22Rv1 (cell line): ENCODE measurements at regions not wholly inside any gene's neighbourhood (a gene's known extent, or its start where the extent isn't known, plus 50 kb on each side); places are given as distances from the start of the nearest gene placed in this dataset.

Source experiments
- H3K27ac ChIP-seq: fragments of 450-650 bp; 2 replicates; pipeline ENCODE4 v1.5.1; 2017
- ZFX ChIP-seq: fragments of 450-650 bp; IDR thresholded peaks from 2 replicates; pipeline ENCODE4 v1.6.1; 2017; ENCODE audit warnings: antibody characterized with exemption, borderline replicate concordance
- TF ChIP-seq, protein P1 (sequence below): fragments of 450-650 bp; IDR thresholded peaks from 2 replicates; pipeline ENCODE4 v1.5.1; 2017; ENCODE audit warnings: mild to moderate bottlenecking

DNA sequence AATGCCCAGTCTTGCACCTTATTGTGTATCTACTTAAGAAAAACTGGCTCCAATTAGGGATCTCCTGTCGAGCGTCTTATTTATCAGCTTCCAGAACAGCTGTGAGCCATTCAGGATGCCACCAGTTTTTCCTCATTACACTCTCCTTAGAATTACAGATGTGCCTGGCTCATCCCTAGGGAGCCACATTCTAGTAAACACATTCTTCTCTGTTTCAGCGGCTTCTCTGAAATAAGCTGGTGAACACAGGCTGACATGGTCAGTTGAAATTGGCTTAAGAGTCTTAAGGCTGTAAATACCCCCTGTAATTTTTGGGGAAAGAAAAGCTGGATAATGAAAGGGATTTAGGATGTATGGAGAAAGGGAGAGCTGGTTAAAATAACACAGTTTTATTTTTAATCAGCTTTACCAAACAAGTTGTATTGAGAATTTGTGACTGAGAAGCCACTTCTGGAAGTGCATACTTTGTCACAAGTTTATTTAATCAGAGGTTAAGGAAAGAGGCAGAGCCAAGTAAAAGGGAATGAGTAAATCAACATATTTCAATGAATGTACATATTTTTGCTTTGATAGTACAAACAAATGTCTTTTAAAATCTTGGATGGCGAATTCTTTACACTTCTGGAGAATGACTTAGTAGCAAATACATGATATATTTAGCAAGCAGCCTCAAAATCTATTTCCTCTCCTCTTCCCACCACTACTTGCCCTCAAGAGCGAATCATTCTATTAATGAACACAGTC is 562.0 kb upstream of the GOT2 start:
- TF ChIP-seq, protein P1, sequence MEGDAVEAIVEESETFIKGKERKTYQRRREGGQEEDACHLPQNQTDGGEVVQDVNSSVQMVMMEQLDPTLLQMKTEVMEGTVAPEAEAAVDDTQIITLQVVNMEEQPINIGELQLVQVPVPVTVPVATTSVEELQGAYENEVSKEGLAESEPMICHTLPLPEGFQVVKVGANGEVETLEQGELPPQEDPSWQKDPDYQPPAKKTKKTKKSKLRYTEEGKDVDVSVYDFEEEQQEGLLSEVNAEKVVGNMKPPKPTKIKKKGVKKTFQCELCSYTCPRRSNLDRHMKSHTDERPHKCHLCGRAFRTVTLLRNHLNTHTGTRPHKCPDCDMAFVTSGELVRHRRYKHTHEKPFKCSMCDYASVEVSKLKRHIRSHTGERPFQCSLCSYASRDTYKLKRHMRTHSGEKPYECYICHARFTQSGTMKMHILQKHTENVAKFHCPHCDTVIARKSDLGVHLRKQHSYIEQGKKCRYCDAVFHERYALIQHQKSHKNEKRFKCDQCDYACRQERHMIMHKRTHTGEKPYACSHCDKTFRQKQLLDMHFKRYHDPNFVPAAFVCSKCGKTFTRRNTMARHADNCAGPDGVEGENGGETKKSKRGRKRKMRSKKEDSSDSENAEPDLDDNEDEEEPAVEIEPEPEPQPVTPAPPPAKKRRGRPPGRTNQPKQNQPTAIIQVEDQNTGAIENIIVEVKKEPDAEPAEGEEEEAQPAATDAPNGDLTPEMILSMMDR = no peak
- TF ChIP-seq ZFX = no peak

GRCh38 chr16:59295474-59295873 is 561.4 kb upstream of the GOT2 start:
- no peak for TF ChIP-seq ZFX
- TF ChIP-seq, protein P1 = no peak
- no peak overlapping the region for H3K27ac ChIP-seq

More for the DNA sequence above, 562.0 kb upstream of the GOT2 start:
- H3K27ac ChIP-seq = no peak overlapping the region

- TF ChIP-seq, protein P1 = no peak
- TF ChIP-seq ZFX = no peak
- no peak overlapping the region for H3K27ac ChIP-seq
Measured at GRCh38 chr16:59290718-59291117, 556.6 kb upstream of the GOT2 start.

GRCh38 chr16:59289151-59289550 is 555.0 kb upstream of the GOT2 start:
- no peak for TF ChIP-seq ZFX
- TF ChIP-seq, protein P1 = no peak
- H3K27ac ChIP-seq = no peak overlapping the region

DNA sequence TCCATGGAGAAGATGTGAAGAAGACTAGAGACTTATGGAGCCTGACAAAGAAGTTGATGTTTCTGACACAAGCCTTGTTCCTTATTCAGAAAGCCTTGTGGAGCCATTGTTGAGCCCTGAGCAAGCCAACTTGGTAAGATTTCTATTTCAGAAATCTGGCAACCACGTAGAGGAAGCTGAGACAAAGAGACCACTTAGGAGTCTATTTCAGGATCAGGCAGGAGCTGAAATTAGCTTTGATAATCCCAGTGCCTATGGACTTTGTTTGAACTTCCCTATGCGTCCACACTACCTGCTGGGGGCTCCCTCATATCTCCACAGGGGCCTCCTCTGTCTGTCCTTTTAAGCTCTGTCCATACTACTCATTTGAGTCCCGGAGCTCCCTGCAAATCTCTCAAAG is 540.0 kb upstream of the GOT2 start:
- H3K27ac ChIP-seq = no peak overlapping the region
- TF ChIP-seq, protein P1 = no peak
- TF ChIP-seq ZFX = no peak

- TF ChIP-seq, protein P1 = no peak
- no peak for TF ChIP-seq ZFX
- no peak overlapping the region for H3K27ac ChIP-seq
Measured at GRCh38 chr16:59263955-59264354, 529.8 kb upstream of the GOT2 start.

DNA sequence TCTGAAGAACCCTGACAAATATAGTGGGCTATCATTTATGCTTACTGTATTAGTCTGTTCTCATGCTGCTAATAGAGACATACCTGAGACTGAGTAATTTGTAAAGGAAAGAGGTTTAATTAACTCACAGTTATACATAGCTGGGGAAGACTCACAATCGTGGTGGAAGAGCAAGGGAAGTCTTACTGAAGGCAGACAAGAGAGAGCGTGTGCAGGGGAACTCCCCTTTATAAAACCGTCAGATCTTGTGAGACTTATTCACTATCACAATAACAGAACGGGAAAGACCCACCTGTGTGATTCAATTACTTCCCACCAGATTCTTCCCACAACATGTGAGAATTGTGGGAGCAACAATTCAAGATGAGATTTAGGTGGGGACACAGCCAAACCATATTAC is 526.8 kb upstream of the GOT2 start:
- TF ChIP-seq ZFX = no peak
- TF ChIP-seq, protein P1 = no peak

More for the DNA sequence above, 526.8 kb upstream of the GOT2 start:
- no peak overlapping the region for H3K27ac ChIP-seq
